Tibial nerve (tissue), 4 donors: ENCODE measurements at regions not wholly inside any gene's neighbourhood (a gene's known extent, or its start where the extent isn't known, plus 50 kb on each side); places are given as distances from the start of the nearest gene placed in this dataset.

Experiments
- CTCF ChIP-seq, 5 experiments: fragments of 200-600 bp in 3 of 5; fragments of 450-650 bp in 2 of 5; sonication (generic) in 3 of 5; IDR thresholded peaks; one replicate each; pipeline ENCODE4 v1.5.1; 2016 to 2019; ENCODE audit warnings: antibody characterized with exemption in 5 of 5, mild to moderate bottlenecking in 3 of 5, moderate library complexity in 2 of 5
- EP300 ChIP-seq, 2 donors: sonication (generic); formaldehyde crosslinking; IDR thresholded peaks; one replicate each; pipeline ENCODE4 v1.6.1; 2017; ENCODE audit warnings: antibody characterized with exemption in 2 of 2, mild to moderate bottlenecking in 1 of 2
- POLR2A ChIP-seq, 2 donors: fragments of 450-650 bp; IDR thresholded peaks; one replicate each; pipeline ENCODE4 v1.6.1; 2017; ENCODE audit warnings: antibody characterized with exemption in 2 of 2, mild to moderate bottlenecking in 2 of 2, moderate library complexity in 2 of 2

- TF ChIP-seq CTCF (IDR thresholded peaks at IDR 0.05) = no peak
- no peak for TF ChIP-seq POLR2A (IDR thresholded peaks at IDR 0.05)
- TF ChIP-seq EP300 (IDR thresholded peaks at IDR 0.05) = no peak
These were observed 207.3 kb upstream of the CTNNB1 start for GRCh38 chr3:40992023-40992422.
